PC-3 (cell line): ENCODE measurements at regions not wholly inside any gene's neighbourhood (a gene's known extent, or its start where the extent isn't known, plus 50 kb on each side); places are given as distances from the start of the nearest gene placed in this dataset.

Source experiments
- EZH2 ChIP-seq: fragments of 300-600 bp; sonication (generic); IDR thresholded peaks from one replicate; pipeline ENCODE4 v1.6.1; 2017; ENCODE audit warnings: antibody characterized with exemption, mild to moderate bottlenecking, low read length; ENCODE audit not compliant: unreplicated experiment
- EZH2phosphoT487 ChIP-seq: fragments of 300-600 bp; sonication (generic); IDR thresholded peaks from 2 replicates; pipeline ENCODE4 v1.6.1; 2018; ENCODE audit warnings: mild to moderate bottlenecking, antibody characterized with exemption, low read length, borderline replicate concordance
- TF ChIP-seq, protein P1 (sequence below): fragments of 300-600 bp; sonication (generic); conservative IDR thresholded peaks from 2 replicates; pipeline ENCODE4 v1.5.1; 2017; ENCODE audit warnings: antibody characterized with exemption, low read depth, mild to moderate bottlenecking, low read length

DNA sequence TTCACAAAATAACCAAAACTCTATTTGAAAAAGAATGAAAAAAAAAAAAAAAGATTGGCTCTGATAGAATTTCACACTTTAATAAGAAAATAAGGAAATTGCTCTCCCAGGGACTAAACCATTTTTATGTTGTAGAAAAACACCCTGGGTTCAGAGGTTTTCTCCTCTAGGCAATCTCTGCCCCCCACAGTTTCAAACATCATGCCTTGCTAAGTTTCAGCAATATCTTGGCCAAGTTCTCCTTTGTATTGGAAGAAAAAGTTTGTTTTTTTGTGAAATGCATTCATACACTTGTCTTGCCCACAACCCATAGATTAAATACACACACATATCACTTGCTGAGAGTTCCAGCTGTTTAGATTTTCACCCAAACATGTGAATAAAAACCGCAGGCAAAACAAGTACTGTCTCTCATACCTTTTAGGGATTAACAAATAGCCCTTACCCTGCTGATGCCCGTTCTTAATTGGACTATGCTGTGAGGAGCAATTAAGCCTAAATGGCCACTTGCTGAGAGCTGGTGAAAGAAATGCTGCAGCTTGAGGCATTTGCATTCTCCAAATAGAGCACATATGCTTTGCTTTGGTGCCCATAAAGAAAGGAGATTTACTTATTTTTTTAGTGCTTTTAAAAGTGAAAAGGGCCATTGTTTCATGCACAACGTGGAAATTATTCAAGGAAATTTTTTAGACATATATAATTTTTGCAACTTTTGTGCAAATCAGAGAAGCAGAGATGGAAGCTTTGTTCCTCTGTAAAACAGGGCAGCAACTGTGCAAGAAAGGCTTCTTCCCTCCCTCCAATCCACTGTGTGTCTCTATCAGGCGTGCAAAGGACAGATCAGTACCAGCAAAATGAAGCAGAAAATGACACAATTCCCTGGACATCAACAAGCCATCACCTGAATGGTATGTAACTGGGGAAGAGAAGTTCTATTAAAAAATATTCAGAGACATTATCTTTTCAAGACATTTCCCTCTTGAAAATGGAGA is 262.4 kb upstream of the KIF2A start:
- TF ChIP-seq EZH2 (no peak), EZH2phosphoT487 (no peak)
- TF ChIP-seq, protein P1, sequence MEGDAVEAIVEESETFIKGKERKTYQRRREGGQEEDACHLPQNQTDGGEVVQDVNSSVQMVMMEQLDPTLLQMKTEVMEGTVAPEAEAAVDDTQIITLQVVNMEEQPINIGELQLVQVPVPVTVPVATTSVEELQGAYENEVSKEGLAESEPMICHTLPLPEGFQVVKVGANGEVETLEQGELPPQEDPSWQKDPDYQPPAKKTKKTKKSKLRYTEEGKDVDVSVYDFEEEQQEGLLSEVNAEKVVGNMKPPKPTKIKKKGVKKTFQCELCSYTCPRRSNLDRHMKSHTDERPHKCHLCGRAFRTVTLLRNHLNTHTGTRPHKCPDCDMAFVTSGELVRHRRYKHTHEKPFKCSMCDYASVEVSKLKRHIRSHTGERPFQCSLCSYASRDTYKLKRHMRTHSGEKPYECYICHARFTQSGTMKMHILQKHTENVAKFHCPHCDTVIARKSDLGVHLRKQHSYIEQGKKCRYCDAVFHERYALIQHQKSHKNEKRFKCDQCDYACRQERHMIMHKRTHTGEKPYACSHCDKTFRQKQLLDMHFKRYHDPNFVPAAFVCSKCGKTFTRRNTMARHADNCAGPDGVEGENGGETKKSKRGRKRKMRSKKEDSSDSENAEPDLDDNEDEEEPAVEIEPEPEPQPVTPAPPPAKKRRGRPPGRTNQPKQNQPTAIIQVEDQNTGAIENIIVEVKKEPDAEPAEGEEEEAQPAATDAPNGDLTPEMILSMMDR, result no peak
